Activated CD8-positive, alpha-beta memory T cell treated with anti-CD3 and anti-CD28 coated beads for 4 hours (primary cell): ENCODE measurements at regions not wholly inside any gene's neighbourhood (a gene's known extent, or its start where the extent isn't known, plus 50 kb on each side); places are given as distances from the start of the nearest gene placed in this dataset.

ENCODE experiments used
- DNase-seq, 2 donors: peaks; one replicate each; pipeline ENCODE4 v3.0.0-alpha.2; 2020; ENCODE audit warnings: low read depth in 2 of 2

- DNase-seq, result no peak
Measured at GRCh38 chr2:57575700-57576268, 470.8 kb upstream of the VRK2 start.

GRCh38 chr2:57576983-57577382, 469.6 kb upstream of the VRK2 start:
- no peak for DNase-seq

- DNase-seq, result no peak
Measured at GRCh38 chr2:57597940-57598339, 448.7 kb upstream of the VRK2 start.

GRCh38 chr2:57598551-57598950, 448.1 kb upstream of the VRK2 start:
- no peak for DNase-seq

DNA sequence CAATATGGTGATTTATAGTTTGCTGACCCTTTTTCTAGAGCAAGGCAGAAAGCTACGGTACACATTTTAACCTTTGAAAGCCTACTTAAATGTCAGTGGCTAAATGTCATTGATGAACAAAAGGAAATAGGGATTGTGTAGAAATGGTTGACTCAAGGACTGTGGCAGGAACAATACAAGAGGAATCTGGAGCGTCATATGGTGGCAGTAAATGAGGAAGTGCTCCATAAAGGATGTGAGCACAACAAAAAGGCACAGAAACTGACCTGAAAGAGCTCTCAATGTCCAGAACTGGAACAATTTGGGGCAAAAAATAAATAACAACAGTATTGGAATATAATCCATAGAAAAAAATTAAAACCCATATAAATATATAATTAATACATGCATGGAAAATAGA, 443.9 kb upstream of the VRK2 start:
- DNase-seq, result no peak

GRCh38 chr2:57614988-57615387, 431.6 kb upstream of the VRK2 start:
- DNase-seq, result no peak

- DNase-seq, result no peak
Measured at GRCh38 chr2:57615855-57616556, 430.6 kb upstream of the VRK2 start.

- no peak for DNase-seq
Measured at GRCh38 chr2:57617318-57617717, 429.3 kb upstream of the VRK2 start.

- no peak for DNase-seq
Measured at GRCh38 chr2:57621122-57621663, 425.4 kb upstream of the VRK2 start.

DNA sequence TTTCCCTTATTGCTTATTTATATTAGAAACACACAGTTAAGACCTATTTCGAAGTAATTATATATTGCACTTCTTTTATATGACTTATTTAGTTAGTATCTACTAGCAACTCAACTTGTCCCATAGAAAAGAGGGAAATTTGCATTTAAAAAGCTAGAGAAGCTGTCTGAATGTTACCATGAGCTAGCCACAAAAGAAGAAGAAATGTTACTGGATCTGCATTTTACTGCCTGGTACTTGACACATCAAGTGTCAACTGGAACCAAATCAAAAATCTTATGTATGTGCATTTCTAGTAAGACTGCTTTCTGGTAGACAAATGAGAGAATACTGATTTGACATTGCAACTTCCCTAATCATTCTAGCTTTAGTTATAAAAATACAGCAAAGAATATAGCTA, 424.6 kb upstream of the VRK2 start:
- DNase-seq, result no peak

GRCh38 chr2:57656198-57656597, 390.4 kb upstream of the VRK2 start:
- no peak for DNase-seq

- DNase-seq, result no peak
Measured at GRCh38 chr2:57669570-57669969, 377.0 kb upstream of the VRK2 start.

GRCh38 chr2:57674025-57674424, 372.6 kb upstream of the VRK2 start:
- DNase-seq, result no peak

GRCh38 chr2:57674743-57675142, 371.9 kb upstream of the VRK2 start:
- DNase-seq, result no peak

DNA sequence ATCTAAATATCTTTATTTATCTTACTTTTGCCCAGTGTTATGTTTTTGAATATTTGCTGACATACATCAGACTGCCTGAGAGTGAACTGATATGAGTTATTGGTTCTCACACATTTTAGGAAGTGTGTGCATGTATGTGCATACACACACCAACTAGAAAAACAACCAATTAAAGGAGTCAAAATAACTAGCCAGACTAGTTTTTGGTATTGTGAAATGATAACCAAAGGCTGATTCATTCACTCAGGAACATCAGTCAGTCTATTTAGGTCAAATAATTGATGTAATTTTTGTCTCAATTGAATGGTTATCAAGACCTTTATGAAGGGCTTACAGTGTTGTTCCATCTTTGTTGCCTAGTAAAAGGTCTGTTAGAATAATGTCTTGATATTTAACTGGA, 369.3 kb upstream of the VRK2 start:
- no peak for DNase-seq

- DNase-seq, result no peak
Measured at GRCh38 chr2:57681650-57682049, 365.0 kb upstream of the VRK2 start.

GRCh38 chr2:57685032-57685431, 361.6 kb upstream of the VRK2 start:
- no peak for DNase-seq

DNA sequence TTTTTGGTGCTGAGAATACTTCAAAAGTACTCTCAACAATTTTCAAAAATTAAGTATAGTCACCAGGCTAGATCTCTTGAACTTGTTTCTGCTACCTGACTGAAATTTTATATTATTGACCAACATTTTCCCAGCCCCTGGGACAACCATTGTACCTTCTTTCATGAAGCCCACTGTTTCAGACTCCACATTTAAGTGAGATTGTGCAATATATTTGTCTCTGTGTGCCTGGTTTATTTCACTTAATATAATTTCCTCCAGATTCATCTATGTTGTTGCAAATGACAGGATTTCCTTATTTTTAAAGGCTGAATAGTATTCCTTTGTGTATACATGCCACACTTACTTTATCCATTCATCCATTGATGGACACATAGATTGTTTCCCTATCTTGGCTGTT, 354.2 kb upstream of the VRK2 start:
- no peak for DNase-seq

GRCh38 chr2:57693177-57693576, 353.4 kb upstream of the VRK2 start:
- DNase-seq, result no peak

DNA sequence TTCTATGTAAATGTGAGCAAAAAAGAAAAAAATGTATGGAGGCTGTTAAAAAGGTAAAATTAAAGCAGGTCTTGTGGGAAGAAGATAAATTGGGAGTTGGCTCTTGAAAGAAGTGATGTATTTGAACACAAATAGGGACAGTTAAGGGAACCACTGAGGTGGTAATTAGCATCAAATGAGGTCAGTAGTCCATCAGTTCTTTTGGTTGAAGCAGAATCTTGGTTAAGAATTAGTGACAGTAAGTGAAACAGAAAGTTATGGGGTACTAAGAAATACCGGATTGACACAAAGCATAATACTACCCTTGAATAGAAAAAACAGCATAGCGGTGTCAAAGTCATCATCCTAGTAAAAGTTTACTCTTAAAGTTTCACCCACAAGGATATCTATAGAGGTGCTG, 352.6 kb upstream of the VRK2 start:
- no peak for DNase-seq

DNA sequence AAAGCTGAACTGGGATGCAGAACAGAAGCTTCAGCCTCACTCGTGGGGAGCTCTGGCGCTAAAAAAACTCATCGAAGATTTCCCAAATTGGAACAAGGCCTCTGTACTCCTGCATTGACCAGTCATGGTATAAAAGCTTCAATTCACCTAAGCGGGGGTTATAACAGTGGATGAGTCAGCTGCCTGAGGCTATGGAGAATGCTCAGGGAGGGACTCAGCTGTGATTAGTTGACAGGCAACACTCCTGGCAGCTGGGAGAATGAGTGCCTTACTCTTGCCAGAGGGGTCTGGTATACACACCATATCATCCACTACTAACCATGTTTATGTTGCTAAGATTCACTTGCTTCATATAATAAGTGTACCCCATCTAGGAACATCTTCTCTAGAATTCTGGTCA, 350.6 kb upstream of the VRK2 start:
- DNase-seq, result no peak

DNA sequence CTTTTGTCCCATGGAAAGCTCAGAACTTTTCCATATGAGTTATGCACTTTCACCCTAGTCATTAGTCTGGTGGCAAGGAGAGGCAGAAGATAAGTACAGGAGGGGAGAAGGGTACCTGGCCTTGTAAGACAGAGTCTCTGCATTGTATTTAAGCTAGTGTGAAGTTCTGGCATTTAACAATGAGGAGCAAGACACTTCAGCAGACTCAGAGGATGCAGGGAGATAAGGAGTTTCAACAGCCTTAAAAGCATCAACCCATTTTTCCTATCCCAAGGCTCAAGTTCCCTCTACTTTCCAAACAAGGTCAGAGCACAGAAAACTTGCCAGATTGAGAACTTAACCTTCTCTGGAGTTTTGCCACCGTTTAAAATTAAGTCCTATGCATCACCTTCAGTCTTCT, 348.2 kb upstream of the VRK2 start:
- no peak for DNase-seq

DNA sequence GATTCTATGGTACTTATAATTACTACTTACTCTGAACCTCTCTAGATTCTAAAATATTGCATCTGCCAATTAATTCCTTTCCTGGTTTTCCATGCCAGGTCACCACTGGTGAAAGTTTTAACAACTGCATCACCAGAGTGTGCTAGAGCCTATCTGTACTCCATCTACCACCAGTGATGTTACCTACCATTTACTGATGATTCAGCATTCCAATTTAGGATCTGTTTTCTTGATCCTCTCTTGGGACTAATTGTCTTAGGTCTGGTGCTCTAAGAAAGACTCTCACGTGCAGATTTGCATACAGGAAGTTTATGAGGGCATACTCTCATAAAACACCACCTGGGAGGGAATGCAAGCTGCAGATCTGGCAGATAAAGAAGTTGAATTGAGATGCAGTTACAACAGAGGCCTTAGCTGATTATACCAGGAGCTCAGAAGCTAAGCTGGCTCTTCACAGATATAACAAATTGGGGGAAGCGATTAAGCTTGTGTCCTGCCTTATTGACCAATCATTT, 347.6 kb upstream of the VRK2 start:
- no peak for DNase-seq

GRCh38 chr2:57701391-57701791, 345.2 kb upstream of the VRK2 start:
- DNase-seq, result no peak
